H1 (cell line): ENCODE measurements at regions not wholly inside any gene's neighbourhood (a gene's known extent, or its start where the extent isn't known, plus 50 kb on each side); places are given as distances from the start of the nearest gene placed in this dataset.

Source experiments
- CTCF ChIA-PET: fragments of 300-600 bp; sonication (Branson Sonifier 250); formaldehyde crosslinking; loops from one replicate; lab custom pipeline; 2021; ENCODE audit not compliant: partially characterized antibody; lab: Charles Lee
- POLR2A ChIA-PET: fragments of 300-600 bp; sonication (Branson Sonifier 250); formaldehyde crosslinking; loops from one replicate; lab custom pipeline; 2021; ENCODE audit warnings: inconsistent platforms; ENCODE audit not compliant: partially characterized antibody; lab: Charles Lee
- DNase-seq, 2 experiments: peaks; one replicate each; pipeline versions ENCODE4 v3.0.0 to v3.0.0-alpha.2; 2010 to 2022; ENCODE audit warnings: low spot score in 2 of 2, low read depth in 1 of 2, mixed read lengths in 1 of 2
- FAIRE-seq: peaks from 2 replicates; lab custom pipeline; 2011; peaks lifted over from hg19 to GRCh38; lab: Jason Lieb, UNC
- H2AFZ ChIP-seq: 2 replicates; pipeline ENCODE4 v1.8.1; 2012; ENCODE audit warnings: low read length, inconsistent platforms
- H2AK5ac ChIP-seq: 2 replicates; pipeline ENCODE4 v1.6.1; 2013; ENCODE audit warnings: low read depth, low read length
- H2BK120ac ChIP-seq: replicated peaks from 2 replicates; pipeline ENCODE3; 2013; ENCODE audit warnings: low read depth, low read length, inconsistent platforms
- H2BK12ac ChIP-seq: 2 replicates; pipeline ENCODE4 v1.6.1; 2013; ENCODE audit warnings: low read depth, low read length
- H2BK15ac ChIP-seq: 2 replicates; pipeline ENCODE4 v1.6.1; 2013; ENCODE audit warnings: low read length
- H2BK20ac ChIP-seq: 2 replicates; pipeline ENCODE4 v1.6.1; 2013; ENCODE audit warnings: low read length
- H2BK5ac ChIP-seq: 2 replicates; pipeline ENCODE4 v1.6.1; 2013; ENCODE audit warnings: low read depth, low read length
- H3K14ac ChIP-seq: 2 replicates; pipeline ENCODE4 v1.6.1; 2013; ENCODE audit warnings: inconsistent platforms; ENCODE audit not compliant: insufficient read length
- H3K18ac ChIP-seq: 2 replicates; pipeline ENCODE4 v1.6.1; 2013; ENCODE audit warnings: low read length; ENCODE audit errors: extremely low read depth
- H3K23ac ChIP-seq: 2 replicates; pipeline ENCODE4 v1.6.1; 2013; ENCODE audit warnings: inconsistent platforms; ENCODE audit not compliant: insufficient read length
- H3K23me2 ChIP-seq: 2 replicates; pipeline ENCODE4 v1.6.1; 2013; ENCODE audit warnings: low read depth, low read length
- H3K27ac ChIP-seq: 2 replicates; pipeline ENCODE4 v1.6.1; 2011; ENCODE audit warnings: low read depth, low read length, inconsistent platforms
- H3K27me3 ChIP-seq, 4 experiments: replicated peaks in 1 of 4; 1 replicate in 1 of 4; 2 replicates in 3 of 4; pipeline versions ENCODE4 v1.6.1 to v1.8.1; 2011 to 2013; ENCODE audit warnings: low read length in 3 of 4, mild to moderate bottlenecking in 3 of 4, inconsistent platforms in 2 of 4, mixed read lengths in 2 of 4, moderate library complexity in 1 of 4; ENCODE audit not compliant: control insufficient read depth in 3 of 4, insufficient read depth in 3 of 4; ENCODE audit errors: extremely low read depth in 1 of 4
- H3K36me3 ChIP-seq, 4 experiments: 2 replicates each; pipeline versions ENCODE4 v1.6.1 to v1.8.1; 2011 to 2013; ENCODE audit warnings: mild to moderate bottlenecking in 4 of 4, low read length in 3 of 4, moderate library complexity in 2 of 4, control low read depth in 1 of 4, inconsistent platforms in 1 of 4; ENCODE audit not compliant: insufficient read depth in 4 of 4, control insufficient read depth in 2 of 4
- H3K4ac ChIP-seq: replicated peaks from 2 replicates; pipeline ENCODE3; 2013; ENCODE audit warnings: low read length, low read depth, mixed read lengths, inconsistent platforms; ENCODE audit not compliant: insufficient read length
- H3K4me1 ChIP-seq, 4 experiments: replicated peaks in 1 of 4; 1 replicate in 1 of 4; 2 replicates in 3 of 4; pipeline versions ENCODE4 v1.6.1 to v1.8.1; 2011 to 2013; ENCODE audit warnings: low read length in 3 of 4, inconsistent platforms in 2 of 4, mixed read lengths in 1 of 4; ENCODE audit not compliant: insufficient read depth in 4 of 4, control insufficient read depth in 3 of 4
- H3K4me2 ChIP-seq, 2 experiments: 2 replicates each; pipeline versions ENCODE4 v1.6.1 to v1.8.1; 2011 to 2013; ENCODE audit warnings: low read depth in 2 of 2, low read length in 2 of 2, control low read depth in 1 of 2, inconsistent platforms in 1 of 2, mild to moderate bottlenecking in 1 of 2; ENCODE audit not compliant: insufficient read depth in 1 of 2
- H3K4me3 ChIP-seq, 4 experiments: fragments of 200-600, 300-600 bp in 1 of 4; sonication (generic), shearing (Covaris generic), sonication (Bioruptor Twin) in 1 of 4; 2 replicates each; pipeline versions ENCODE4 v1.5.1 to v1.8.1; 2011 to 2016; ENCODE audit warnings: low read length in 4 of 4, low read depth in 3 of 4, control low read depth in 2 of 4, inconsistent platforms in 2 of 4, mild to moderate bottlenecking in 2 of 4, mixed read lengths in 1 of 4, moderate library complexity in 1 of 4; ENCODE audit not compliant: insufficient read depth in 2 of 4; ENCODE audit errors: extremely low read depth in 1 of 4
- H3K56ac ChIP-seq: replicated peaks from 2 replicates; pipeline ENCODE3; 2013; ENCODE audit warnings: low read depth, mild to moderate bottlenecking, mixed read lengths, low read length, inconsistent platforms; ENCODE audit not compliant: insufficient read length
- H3K79me1 ChIP-seq: 2 replicates; pipeline ENCODE4 v1.6.1; 2013; ENCODE audit warnings: low read depth, low read length, control low read depth
- H3K79me2 ChIP-seq, 2 experiments: 2 replicates each; pipeline versions ENCODE4 v1.6.1 to v1.8.1; 2012 to 2013; ENCODE audit warnings: low read length in 2 of 2, mild to moderate bottlenecking in 2 of 2, inconsistent platforms in 1 of 2; ENCODE audit not compliant: insufficient read depth in 2 of 2, control insufficient read depth in 1 of 2
- H3K9ac ChIP-seq, 4 experiments: replicated peaks in 1 of 4; 1 replicate in 1 of 4; 2 replicates in 3 of 4; pipeline versions ENCODE4 v1.6.1 to v1.8.1; 2011 to 2013; ENCODE audit warnings: low read depth in 3 of 4, low read length in 3 of 4, control low read depth in 2 of 4, mild to moderate bottlenecking in 2 of 4, moderate library complexity in 2 of 4, inconsistent platforms in 1 of 4; ENCODE audit errors: extremely low read depth in 1 of 4
- H3K9me3 ChIP-seq, 2 experiments: 2 replicates each; pipeline versions ENCODE4 v1.6.1 to v1.8.1; 2012 to 2013; ENCODE audit warnings: mild to moderate bottlenecking in 2 of 2, moderate library complexity in 2 of 2, control low read depth in 1 of 2, inconsistent platforms in 1 of 2, low read depth in 1 of 2, low read length in 1 of 2, mixed read lengths in 1 of 2; ENCODE audit not compliant: insufficient read depth in 2 of 2
- H4K20me1 ChIP-seq, 2 experiments: replicated peaks in 1 of 2; 2 replicates each; pipeline versions ENCODE3 to v1.8.1; 2011 to 2013; ENCODE audit warnings: inconsistent platforms in 2 of 2, low read length in 2 of 2, mild to moderate bottlenecking in 1 of 2; ENCODE audit not compliant: insufficient read depth in 2 of 2, control insufficient read depth in 1 of 2
- H4K5ac ChIP-seq: 2 replicates; pipeline ENCODE4 v1.6.1; 2013; ENCODE audit warnings: low read length, low read depth, mixed read lengths, inconsistent platforms; ENCODE audit not compliant: insufficient read length
- H4K8ac ChIP-seq: 2 replicates; pipeline ENCODE4 v1.8.0; 2013; ENCODE audit warnings: mild to moderate bottlenecking, moderate library complexity, low read length, inconsistent platforms; ENCODE audit not compliant: insufficient read depth; ENCODE audit errors: extremely low read depth
- H4K91ac ChIP-seq: replicated peaks from 2 replicates; pipeline ENCODE3; 2013; ENCODE audit warnings: low read length, mixed read lengths, inconsistent platforms; ENCODE audit not compliant: insufficient read length
- BACH1 ChIP-seq: IDR thresholded peaks from 2 replicates; pipeline ENCODE4 v1.6.1; 2012; ENCODE audit warnings: low read length, improper control_type of control experiment
- CEBPB ChIP-seq: IDR thresholded peaks from 2 replicates; pipeline ENCODE4 v1.6.1; 2012; ENCODE audit warnings: low read depth, low read length
- EGR1 ChIP-seq: IDR thresholded peaks from 2 replicates; pipeline ENCODE4 v1.6.1; 2011; ENCODE audit warnings: low read depth, low read length, borderline replicate concordance
- EZH2 ChIP-seq: fragments of 200-600 bp; sonication (generic); IDR thresholded peaks from 2 replicates; pipeline ENCODE4 v1.7.1; 2012; ENCODE audit warnings: low read depth, mild to moderate bottlenecking, moderate library complexity, low read length, inconsistent platforms; ENCODE audit not compliant: severe bottlenecking
- NANOG ChIP-seq: IDR thresholded peaks from 2 replicates; pipeline ENCODE4 v1.6.1; 2011; ENCODE audit warnings: low read length, low read depth, mild to moderate bottlenecking, inconsistent platforms; ENCODE audit not compliant: insufficient read depth, poor library complexity, severe bottlenecking
- PHF8 ChIP-seq: fragments of 200-600 bp; sonication (generic); conservative IDR thresholded peaks from 2 replicates; pipeline ENCODE4 v1.7.1; 2012; ENCODE audit warnings: low read depth, mild to moderate bottlenecking, inconsistent platforms, low read length, moderate library complexity
- SIN3A ChIP-seq, 2 experiments: IDR thresholded peaks in 1 of 2; conservative IDR thresholded peaks in 1 of 2; 2 replicates each; pipeline ENCODE4 v1.6.1; 2011 to 2012; ENCODE audit warnings: low read length in 2 of 2, improper control_type of control experiment in 1 of 2, low read depth in 1 of 2, mild to moderate bottlenecking in 1 of 2
- TBP ChIP-seq: IDR thresholded peaks from 2 replicates; pipeline ENCODE4 v1.6.1; 2011; ENCODE audit warnings: low read depth, low read length, improper control_type of control experiment
- WGBS, 2 experiments: shearing (Covaris generic) in 1 of 2; methylation state at CpG; one replicate each; pipeline versions ENCODE4 v1.1.6 to v1.1.7; 2013 to 2015; ENCODE audit warnings: low lambda C conversion rate in 2 of 2, mixed read lengths in 2 of 2, inconsistent platforms in 1 of 2, low coverage in 1 of 2, missing lambda C conversion rate in 1 of 2; ENCODE audit not compliant: insufficient replicate concordance in 2 of 2, insufficient coverage in 1 of 2, insufficient read length in 1 of 2; ENCODE audit errors: extremely low coverage in 1 of 2, missing lambda C conversion rate in 1 of 2; 5-methylcytosine and 5-hydroxymethylcytosine counted together

GRCh38 chr16:6728381-6728780 is 604.3 kb upstream of the RBFOX1 start:
- no peak for FAIRE-seq
- no peak overlapping the region for H4K5ac ChIP-seq
- no peaks in the 10 kb centered on the region for H3K36me3 ChIP-seq
- H3K27me3 ChIP-seq, result no peaks in the 10 kb centered on the region; a peak in 1 of 7 replicates
- H2BK12ac ChIP-seq, result no peak overlapping the region
- H3K4me2 ChIP-seq, result no peak overlapping the region
- WGBS, 2 experiments, result 90% methylated on average over 3 of the region's 3 CpGs; no CpG with 5 or more reads in 1 of the 2 experiments
- H3K9ac ChIP-seq, result no peak overlapping the region
- H3K79me1 ChIP-seq, result no peaks in the 10 kb centered on the region
- ChIA-PET POLR2A (no interaction called here), CTCF (interaction anchor here (0.6 to 1.5 kb wide), 2 partner anchors 13 to 559 kb away, joined by 3 to 4 read pairs; no protein-coding TSS in a partner anchor)
- no peak overlapping the region for H2AK5ac ChIP-seq
- DNase-seq, result no peak
- H3K4me1 ChIP-seq, result no peaks in the 10 kb centered on the region
- H2BK5ac ChIP-seq, result no peak overlapping the region
- no peaks in the 10 kb centered on the region for H3K9me3 ChIP-seq
- H3K18ac ChIP-seq, result no peak overlapping the region
- H3K23ac ChIP-seq, result no peak overlapping the region
- H4K8ac ChIP-seq, result no peak overlapping the region
- no peak overlapping the region for H3K4me3 ChIP-seq
- H3K23me2 ChIP-seq, result no peaks in the 10 kb centered on the region
- H2BK20ac ChIP-seq, result no peak overlapping the region
- no peak overlapping the region for H3K27ac ChIP-seq
- H3K4ac ChIP-seq, result no peak overlapping the region
- H2AFZ ChIP-seq, result no peak overlapping the region
- no peak for TF ChIP-seq PHF8
- TF ChIP-seq BACH1, result no peak
- TF ChIP-seq SIN3A (conservative IDR thresholded peaks at IDR 0.05 in 1 of 2, IDR thresholded peaks at IDR 0.05 in 1 of 2; ENCODE audit: low read depth in 1 of 2, low read length in 2 of 2), result no peak
- TF ChIP-seq TBP, result no peak
- TF ChIP-seq EZH2, result no peak
- no peak for TF ChIP-seq EGR1
- TF ChIP-seq CEBPB, result no peak
- TF ChIP-seq NANOG, result no peak
- H3K79me2 ChIP-seq, result no peaks in the 10 kb centered on the region
- H3K14ac ChIP-seq, result no peak overlapping the region
- H4K20me1 ChIP-seq, result no peaks in the 10 kb centered on the region
- no peak overlapping the region for H4K91ac ChIP-seq
- H2BK120ac ChIP-seq, result no peak overlapping the region
- H3K56ac ChIP-seq, result no peak overlapping the region
- no peak overlapping the region for H2BK15ac ChIP-seq
